AG04450 (cell line): ENCODE measurements at regions not wholly inside any gene's neighbourhood (a gene's known extent, or its start where the extent isn't known, plus 50 kb on each side); places are given as distances from the start of the nearest gene placed in this dataset.
A peak's percentile ranks its signal among the peaks of the same experiment; 100 is the strongest.

Experiments used
- CTCF ChIA-PET: fragments of 300-600, 350-600 bp; formaldehyde crosslinking; extraction: SDS; loops from one replicate; lab custom pipeline; 2022; ENCODE audit warnings: antibody characterized with exemption, inconsistent platforms; lab: Charles Lee
- POLR2A ChIA-PET: fragments of 350-600 bp; formaldehyde crosslinking; extraction: SDS; loops from one replicate; lab custom pipeline; 2021; ENCODE audit warnings: antibody characterized with exemption, inconsistent platforms; lab: Yijun Ruan, JAX
- DNase-seq: peaks from one replicate; pipeline ENCODE4 v3.0.0-alpha.2; 2011; ENCODE audit warnings: low read depth, low spot score
- H3K27ac ChIP-seq: one replicate; pipeline ENCODE4 v1.5.1; 2012; ENCODE audit warnings: low read depth, low read length, control low read depth
- H3K27me3 ChIP-seq: one replicate; pipeline ENCODE4 v1.6.0; 2012; ENCODE audit warnings: low read length; ENCODE audit not compliant: control insufficient read depth, insufficient read depth
- H3K4me3 ChIP-seq: 2 replicates; pipeline ENCODE4 v1.5.1; 2011; ENCODE audit warnings: mild to moderate bottlenecking, low read depth, low read length, control low read depth
- H3K9me3 ChIP-seq: 2 replicates; pipeline ENCODE4 v1.5.1; 2012; ENCODE audit warnings: low read length; ENCODE audit not compliant: control insufficient read depth, insufficient read depth
- TF ChIP-seq, protein P1 (sequence below): IDR thresholded peaks from 2 replicates; pipeline ENCODE4 v1.5.1; 2011; ENCODE audit warnings: low read depth, low read length, control low read depth, inconsistent platforms

DNA sequence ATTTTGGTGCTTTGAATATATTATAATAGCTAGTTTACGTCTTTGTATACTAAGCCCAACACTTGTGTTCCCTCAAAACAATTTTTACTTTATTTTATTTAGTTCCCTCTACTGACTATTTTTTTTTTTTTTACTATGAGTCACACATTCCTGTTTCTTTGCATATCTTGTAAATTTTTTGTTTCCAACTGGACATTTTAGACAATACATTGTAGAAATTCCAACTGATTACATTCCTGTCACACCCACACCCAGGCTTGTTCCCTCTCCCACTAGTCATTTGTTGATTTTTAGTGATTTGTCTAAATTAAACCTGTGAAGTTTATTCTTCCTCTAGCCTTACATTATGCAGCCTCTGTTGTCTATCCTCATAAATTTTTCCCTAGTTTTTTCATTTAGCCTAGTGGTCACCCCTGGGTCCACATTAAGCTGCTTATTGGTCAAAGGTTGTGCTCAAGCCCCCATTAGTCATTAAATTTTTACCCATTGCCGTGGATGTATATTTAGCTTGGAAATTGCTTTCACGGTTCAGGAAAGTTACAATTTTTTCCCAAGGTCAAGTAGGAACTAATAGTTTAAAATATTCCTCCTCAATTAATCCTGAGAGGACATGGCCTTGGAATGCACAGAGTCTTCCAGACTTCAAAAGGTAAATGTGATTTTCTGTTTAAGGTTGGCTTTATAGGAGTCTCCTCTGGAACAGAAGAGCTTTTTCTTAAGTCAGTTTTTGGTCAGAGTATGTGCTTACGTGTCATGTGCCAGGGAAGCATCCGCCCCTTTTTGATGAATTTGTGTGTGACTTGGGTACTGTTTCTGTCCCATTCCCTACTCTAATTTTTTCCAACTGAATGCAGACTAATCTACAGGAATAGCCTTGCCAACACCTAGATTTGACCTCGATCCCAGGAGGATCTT lies 207.6 kb upstream of the TMEM72 start:
- no peak for DNase-seq
- no peaks in the 10 kb centered on the region for H3K27me3 ChIP-seq
- TF ChIP-seq, protein P1, sequence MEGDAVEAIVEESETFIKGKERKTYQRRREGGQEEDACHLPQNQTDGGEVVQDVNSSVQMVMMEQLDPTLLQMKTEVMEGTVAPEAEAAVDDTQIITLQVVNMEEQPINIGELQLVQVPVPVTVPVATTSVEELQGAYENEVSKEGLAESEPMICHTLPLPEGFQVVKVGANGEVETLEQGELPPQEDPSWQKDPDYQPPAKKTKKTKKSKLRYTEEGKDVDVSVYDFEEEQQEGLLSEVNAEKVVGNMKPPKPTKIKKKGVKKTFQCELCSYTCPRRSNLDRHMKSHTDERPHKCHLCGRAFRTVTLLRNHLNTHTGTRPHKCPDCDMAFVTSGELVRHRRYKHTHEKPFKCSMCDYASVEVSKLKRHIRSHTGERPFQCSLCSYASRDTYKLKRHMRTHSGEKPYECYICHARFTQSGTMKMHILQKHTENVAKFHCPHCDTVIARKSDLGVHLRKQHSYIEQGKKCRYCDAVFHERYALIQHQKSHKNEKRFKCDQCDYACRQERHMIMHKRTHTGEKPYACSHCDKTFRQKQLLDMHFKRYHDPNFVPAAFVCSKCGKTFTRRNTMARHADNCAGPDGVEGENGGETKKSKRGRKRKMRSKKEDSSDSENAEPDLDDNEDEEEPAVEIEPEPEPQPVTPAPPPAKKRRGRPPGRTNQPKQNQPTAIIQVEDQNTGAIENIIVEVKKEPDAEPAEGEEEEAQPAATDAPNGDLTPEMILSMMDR, result no peak
- ChIA-PET CTCF (interaction anchor here (0.6 kb wide), 1 partner anchor 118 kb away, joined by 3 read pairs; no protein-coding TSS in a partner anchor), POLR2A (no interaction called here)
- no peak overlapping the region for H3K27ac ChIP-seq
- peaks cover 3% of the 10 kb centered on the region; the same call in 1 of the 2 replicates for H3K9me3 ChIP-seq
- H3K4me3 ChIP-seq, result no peak overlapping the region

GRCh38 chr10:44704616-44705015 lies 206.5 kb upstream of the TMEM72 start:
- TF ChIP-seq, protein P1, result no peak
- H3K27ac ChIP-seq, result no peak overlapping the region
- CTCF ChIA-PET, result no interaction called here
- H3K9me3 ChIP-seq, result peaks cover 3% of the 10 kb centered on the region; the same call in 1 of the 2 replicates
- H3K4me3 ChIP-seq, result no peak overlapping the region
- DNase-seq, result no peak
- POLR2A ChIA-PET, result no interaction called here
- H3K27me3 ChIP-seq, result no peaks in the 10 kb centered on the region

DNA sequence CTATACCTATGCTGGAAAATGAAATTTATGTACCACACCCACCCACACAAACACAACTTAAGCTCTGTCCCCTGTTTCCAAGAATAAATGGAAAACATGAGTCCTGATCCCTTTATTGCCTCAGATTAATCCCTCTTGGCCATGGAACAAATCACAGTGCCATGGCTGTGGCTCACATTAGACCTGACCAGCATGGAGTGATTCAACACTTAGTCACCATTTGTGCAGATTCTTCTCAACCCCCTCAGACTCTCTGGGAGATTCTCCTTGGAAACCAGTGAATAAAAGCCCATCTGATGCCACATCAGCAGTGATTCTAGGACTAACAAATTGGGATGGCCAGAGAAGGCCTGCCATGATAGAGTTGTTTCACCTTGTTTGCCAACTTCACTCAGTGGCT lies 204.4 kb upstream of the TMEM72 start:
- Histone ChIP-seq H3K9me3 (no peaks in the 10 kb centered on the region), H3K27me3 (no peaks in the 10 kb centered on the region), H3K4me3 (no peak overlapping the region), H3K27ac (peak overlapping the region; percentile 87)
- CTCF ChIA-PET, result interaction anchor here (2.0 kb wide), 1 partner anchor 158 kb away, joined by 4 read pairs; no protein-coding TSS in a partner anchor
- peak; percentile 83 for DNase-seq
- POLR2A ChIA-PET, result interaction anchor here (0.9 kb wide), 1 partner anchor 8 kb away, joined by 3 read pairs; no protein-coding TSS in a partner anchor
- TF ChIP-seq, protein P1, result no peak

DNA sequence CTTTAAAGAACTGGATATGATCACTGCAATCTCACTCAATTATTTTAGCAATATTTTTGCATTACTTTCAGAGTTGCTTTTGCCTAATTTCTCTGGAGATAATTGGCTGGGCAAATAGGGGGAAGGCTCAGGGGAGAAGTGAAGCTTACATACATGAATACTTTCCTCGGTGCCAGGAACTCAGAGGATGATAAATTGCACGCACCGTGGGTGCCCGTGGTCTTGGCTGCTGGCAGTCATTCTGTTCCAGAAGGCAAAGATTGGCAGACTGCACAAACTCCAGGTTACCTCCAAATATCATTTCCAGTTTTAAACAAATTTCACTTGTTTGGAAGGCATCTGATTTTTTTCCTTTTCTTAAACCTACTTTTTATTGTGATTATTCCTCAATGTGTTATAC lies 197.8 kb upstream of the TMEM72 start:
- H3K27me3 ChIP-seq, result no peaks in the 10 kb centered on the region
- ChIA-PET CTCF (no interaction called here), POLR2A (no interaction called here)
- TF ChIP-seq, protein P1, result no peak
- no peak overlapping the region for H3K4me3 ChIP-seq
- no peak overlapping the region for H3K27ac ChIP-seq
- no peaks in the 10 kb centered on the region for H3K9me3 ChIP-seq
- no peak for DNase-seq

DNA sequence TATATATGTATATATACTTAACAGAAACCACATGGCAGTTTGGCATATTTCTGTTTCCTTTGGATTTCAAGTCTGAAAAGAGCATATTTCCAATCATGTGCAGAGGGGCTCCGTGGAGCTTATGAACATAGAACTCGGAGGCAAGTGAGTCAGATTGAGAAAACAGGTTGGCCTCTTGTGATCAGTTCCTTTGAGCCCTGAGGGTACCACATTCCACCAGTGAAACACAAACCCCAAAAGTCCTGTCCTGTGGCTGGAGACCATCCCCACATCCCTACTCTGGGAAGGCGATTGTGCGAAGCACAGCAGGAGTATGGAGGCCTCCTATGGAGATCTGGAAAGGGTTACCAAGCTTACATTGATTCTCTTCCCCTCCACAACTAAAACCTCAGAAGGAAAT lies 196.7 kb upstream of the TMEM72 start:
- no peak for DNase-seq
- H3K9me3 ChIP-seq, result no peaks in the 10 kb centered on the region
- CTCF ChIA-PET, result no interaction called here
- POLR2A ChIA-PET, result interaction anchor here (0.8 kb wide), 1 partner anchor 8 kb away, joined by 3 read pairs; no protein-coding TSS in a partner anchor
- TF ChIP-seq, protein P1, result no peak
- H3K4me3 ChIP-seq, result no peak overlapping the region
- no peaks in the 10 kb centered on the region for H3K27me3 ChIP-seq
- H3K27ac ChIP-seq, result no peak overlapping the region
